ENCODE measurements at regions not wholly inside any gene's neighbourhood (a gene's known extent, or its start where the extent isn't known, plus 50 kb on each side); places are given as distances from the start of the nearest gene placed in this dataset.

DNA sequence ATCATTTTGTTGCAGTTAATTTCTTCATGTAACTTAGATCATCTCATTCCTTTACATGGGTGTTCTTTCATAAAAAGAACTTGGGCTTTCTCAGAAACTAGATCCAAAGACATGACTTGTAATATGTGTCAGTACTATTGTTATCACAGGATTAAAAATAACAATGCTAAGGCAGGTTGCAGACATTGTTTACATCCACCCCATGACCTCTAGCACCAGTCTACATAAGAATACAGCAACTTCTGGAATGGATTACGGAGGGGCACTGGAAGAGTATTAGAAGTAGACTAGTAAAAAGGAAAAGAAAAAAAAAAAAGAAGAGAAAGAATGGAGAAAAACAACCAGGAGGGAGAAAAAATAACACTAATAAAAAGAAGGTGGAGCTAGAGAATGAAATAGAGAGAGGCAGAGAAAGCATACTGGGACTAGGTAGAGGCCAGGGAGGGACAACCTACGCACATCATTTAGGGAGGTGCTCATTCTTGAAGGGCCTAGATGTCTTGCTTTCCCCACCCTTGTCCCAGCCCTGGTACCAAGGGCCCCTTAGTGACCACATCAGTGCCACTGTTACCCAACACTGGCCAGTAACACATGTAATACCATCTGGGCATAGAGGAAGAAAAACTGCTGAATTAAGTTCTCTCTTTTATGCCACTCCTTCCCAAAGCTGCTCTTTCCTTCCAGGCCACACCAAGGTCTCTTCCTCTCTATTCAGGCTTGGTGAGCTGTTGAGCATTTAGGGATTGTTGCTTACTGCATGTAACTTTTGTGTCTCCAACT lies 70.6 kb upstream of the KLF7 start:
- DNase-seq (ENCODE audit: low spot score), result no peak

DNA sequence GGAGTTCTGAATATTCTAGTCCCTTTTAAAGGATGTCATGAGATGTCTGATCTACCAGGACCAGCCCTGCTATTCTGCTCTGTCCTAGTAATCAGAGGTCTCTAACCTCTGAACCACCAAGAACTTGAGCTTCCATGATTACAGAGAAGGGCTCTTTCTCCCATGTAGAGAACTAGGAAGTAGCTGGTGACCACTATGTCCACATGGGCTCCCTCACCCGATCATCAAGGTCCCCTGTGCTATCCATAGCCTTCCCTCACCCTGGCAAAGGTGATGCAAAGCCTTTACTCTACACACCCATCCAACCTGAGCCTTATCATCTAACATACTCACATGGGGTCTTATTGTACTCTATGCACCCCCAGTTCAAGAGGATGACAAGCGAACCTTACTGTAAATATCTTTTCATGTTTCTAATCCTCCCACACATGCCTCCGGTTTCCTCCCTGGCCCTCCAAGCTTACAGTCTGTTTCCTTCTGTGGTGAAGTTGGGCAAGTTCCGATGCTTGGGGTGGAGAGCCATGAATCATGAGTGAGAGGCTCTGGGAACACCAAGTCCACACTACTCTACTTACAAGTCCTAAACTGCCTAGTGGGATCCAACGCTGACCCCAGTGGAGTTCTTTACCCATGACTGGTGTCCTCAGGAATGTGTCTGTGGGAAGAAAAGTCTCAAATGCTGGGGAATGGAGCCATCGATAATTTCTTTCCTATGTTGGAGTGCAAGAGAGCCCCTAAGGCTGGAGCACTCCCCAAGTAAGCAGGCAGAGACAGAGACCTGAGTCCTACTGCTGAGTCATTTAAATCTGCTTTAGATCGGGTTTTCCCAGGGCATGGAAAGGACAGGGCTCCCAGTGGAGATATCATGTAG lies 73.3 kb upstream of the KLF7 start:
- no peak for DNase-seq (ENCODE audit: low spot score)

DNA sequence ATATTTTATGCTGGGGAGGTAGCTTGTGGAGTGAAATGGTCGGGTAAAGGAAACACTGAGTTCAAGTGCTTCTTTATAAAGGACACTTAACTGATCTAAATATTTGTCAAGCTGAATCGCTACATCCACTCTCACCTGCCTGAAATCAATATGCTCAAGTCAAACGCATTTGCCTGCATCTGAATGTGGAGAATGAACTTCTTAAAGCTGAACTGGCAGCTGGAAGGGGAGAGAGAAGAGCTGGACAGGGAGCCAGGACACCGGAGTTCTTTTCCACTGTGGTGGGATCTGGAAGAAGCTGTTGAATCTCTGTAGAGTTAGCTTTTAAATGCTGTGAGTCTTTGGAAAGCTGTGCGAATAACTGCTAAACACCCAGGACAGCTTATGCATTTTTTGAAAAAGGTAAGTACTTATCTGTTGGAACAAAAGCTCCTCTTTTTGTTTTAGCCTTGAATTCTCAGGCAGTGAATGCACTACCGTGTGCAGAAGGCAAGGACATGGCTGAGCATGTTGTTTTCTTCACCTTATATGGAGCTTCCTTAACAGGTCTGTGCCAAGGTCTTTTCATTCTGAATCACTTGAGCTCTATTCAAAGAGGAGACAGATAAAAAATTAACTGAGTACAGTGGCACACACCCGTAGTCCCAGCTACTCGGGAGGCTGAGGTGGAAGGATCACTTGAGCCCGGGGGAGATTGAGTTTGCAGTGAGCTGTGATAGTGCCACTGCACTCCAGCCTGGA lies 74.2 kb upstream of the KLF7 start:
- DNase-seq (ENCODE audit: low spot score), result no peak

GRCh38 chr2:207240649-207241048 lies 74.9 kb upstream of the KLF7 start:
- no peak for DNase-seq (ENCODE audit: low spot score)

DNA sequence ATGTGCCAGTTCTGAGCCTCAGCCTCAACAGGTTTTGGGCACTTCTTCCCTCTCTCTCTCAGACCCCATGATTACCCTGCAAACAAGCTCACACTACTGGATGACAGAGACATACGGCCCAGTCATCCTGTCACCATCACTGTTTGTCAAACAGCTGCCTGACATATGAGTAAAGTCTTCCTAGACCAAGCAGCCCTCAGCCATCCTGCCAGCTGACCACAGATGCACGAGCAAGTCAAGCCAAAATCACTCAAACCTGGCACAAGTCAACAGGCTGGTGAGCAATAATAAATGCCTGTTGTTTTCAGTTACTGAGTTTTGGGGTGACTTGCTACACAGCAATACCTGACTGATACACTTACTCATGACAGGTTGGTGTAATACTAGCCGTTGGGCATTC lies 75.5 kb upstream of the KLF7 start:
- DNase-seq (ENCODE audit: low spot score), result no peak

DNA sequence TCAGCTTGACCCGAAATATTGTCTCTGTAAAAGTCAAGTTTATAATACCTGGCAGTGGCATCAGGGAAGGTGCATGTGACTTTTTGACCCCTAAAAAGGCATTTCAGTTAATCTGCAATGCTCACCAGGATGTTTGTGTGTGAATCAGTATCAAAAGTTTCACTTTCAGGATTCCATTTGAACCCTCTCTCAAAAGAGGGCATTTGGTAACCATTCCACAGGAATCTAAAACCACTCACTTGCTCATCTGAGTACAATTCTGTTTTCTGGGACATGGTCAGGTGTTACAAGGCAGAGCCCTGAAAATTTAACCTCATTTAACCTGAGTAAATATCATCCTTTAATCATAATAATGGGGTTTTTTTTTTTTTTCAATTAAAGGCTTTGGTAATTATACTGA lies 77.9 kb upstream of the KLF7 start:
- DNase-seq (ENCODE audit: low spot score), result no peak

- DNase-seq (ENCODE audit: low spot score), result no peak
These were observed 79.5 kb upstream of the KLF7 start for GRCh38 chr2:207244971-207245925.

DNA sequence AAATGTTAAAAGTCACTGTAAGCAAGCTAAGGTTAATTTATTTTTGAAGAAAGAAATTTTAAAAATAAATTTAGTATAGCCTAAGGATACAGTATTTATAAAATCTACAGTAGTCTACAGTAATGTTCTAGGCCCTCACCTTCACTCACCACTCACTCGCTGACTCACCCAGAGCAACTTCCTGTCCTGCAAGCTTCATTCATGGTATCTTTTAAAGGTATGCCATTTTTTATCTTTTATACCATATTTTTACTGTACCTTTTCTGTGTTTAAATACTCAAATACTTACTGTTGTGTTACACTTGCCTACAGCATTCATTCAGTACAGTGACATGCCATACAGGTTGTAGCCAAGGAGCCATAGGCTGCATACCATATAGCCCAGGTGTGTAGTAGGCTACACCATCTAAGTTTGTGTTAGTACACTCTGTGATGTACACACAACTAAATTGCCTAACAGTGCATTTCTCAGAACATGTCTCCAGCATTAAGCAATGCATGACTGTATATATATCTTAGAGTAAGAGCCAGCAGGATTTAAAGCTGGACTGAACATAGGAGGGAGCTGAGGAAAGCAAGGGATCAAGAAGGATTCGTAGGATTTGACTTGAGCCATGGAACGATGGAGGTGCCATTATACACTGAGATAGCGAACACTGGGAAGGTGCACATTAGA lies 83.1 kb upstream of the KLF7 start:
- no peak for DNase-seq (ENCODE audit: low spot score)

- no peak for DNase-seq (ENCODE audit: low spot score)
These were observed 85.3 kb upstream of the KLF7 start for GRCh38 chr2:207251022-207251421.

- DNase-seq (ENCODE audit: low spot score), result no peak
These were observed 85.9 kb upstream of the KLF7 start for GRCh38 chr2:207251573-207252192.

DNA sequence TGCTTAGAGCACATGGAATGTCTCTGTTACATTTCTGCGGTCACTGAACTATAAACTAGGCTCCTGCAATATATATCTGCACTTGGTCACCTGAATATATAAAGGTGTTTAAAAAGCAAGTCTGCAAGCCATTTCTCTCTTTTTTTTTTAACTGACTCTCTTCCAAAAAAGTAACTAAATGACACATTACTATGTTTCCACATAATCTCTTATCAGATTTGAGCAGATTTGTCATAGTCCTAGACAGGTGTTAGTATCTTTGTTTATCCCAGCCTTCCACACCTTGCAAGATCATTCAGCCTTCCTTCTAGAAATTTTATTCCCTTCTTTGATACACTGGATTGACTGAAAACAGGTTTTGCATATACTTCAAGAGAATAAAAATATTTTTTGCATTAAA lies 86.7 kb upstream of the KLF7 start:
- no peak for DNase-seq (ENCODE audit: low spot score)

GRCh38 chr2:207252979-207253645 lies 87.4 kb upstream of the KLF7 start:
- DNase-seq (ENCODE audit: low spot score), result no peak

GRCh38 chr2:207253666-207254345 lies 88.1 kb upstream of the KLF7 start:
- no peak for DNase-seq (ENCODE audit: low spot score)

DNA sequence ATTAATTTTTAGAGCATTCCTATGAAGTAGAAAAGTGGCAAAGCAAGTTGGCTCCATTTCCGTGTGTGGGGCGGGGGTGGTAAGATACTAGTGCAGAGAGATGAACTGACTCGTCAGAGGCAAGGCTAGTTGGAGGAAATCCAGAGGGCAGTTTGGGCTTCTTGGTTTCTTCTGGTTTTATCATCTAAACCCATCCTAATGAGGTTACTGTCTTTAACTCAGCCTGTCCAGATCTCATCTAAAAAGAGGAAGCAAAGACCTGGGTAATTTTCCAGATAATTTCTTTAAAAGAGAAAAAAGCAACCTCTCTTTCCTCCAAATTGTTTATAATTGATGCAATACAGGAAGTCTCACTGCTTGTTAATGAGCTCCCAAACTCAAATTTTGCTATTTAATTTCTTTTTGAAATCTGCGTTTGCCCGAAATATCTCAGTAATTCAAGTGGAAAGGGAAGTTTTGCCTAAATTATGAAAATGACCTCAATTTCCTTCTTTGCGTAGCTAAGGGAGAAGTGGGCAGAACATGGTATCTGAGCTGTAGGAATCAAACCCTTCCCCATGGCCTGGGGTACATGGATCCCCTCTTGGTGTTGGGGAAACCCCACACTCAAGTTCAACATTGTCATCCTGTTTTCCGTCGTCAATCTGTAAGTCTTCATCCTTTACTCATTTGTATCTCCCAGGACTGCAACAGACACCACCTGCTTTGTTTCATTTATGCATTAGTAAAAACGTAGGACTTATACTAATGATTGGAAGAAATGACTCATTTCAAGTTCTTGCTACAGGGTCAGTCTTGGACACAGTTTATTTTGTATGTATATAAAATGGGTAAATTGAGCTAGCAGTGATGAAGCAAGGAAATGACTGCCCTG lies 89.1 kb upstream of the KLF7 start:
- no peak for DNase-seq (ENCODE audit: low spot score)

GRCh38 chr2:207255565-207256470 lies 90.1 kb upstream of the KLF7 start:
- DNase-seq (ENCODE audit: low spot score), result no peak

DNA sequence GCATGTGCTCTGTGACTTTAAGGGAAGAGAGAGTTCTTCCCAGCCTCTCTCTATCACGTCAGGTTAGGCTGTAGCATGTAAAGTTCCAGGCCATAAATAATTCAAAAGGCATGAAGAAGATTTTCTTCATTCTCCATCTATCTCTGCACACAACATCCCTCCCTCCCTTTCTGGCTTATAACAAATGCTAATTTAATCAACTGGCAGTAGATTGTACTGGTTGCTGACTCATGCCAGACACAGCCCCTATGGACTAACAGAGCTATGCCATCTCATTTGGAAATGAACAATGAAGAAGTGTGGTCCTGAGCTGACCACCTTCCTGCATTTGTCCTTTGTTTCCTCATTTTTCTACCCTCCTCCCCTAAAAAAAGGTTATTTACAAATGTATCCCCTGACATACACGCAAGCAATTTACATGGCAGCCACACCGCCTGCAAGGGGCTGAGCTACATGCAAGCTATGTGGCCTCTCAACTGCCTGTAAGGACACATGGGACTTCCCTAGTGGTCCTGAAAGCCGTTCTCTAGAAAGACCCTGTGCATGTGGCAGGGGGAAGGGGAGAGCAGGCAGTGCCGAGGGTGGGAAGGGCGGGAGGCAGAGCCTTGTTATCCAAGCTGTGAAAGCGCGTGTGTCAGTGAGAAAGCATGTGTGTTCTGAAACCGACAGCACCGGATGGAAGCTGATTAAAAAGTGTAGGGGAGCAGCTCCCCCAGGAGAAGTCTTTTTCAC lies 90.9 kb upstream of the KLF7 start:
- no peak for DNase-seq (ENCODE audit: low spot score)
